Trophoblast cell (in vitro differentiated cells and primary cell): ENCODE measurements at regions not wholly inside any gene's neighbourhood (a gene's known extent, or its start where the extent isn't known, plus 50 kb on each side); places are given as distances from the start of the nearest gene placed in this dataset.
A peak's percentile ranks its signal among the peaks of the same experiment; 100 is the strongest.

Experiments used
- DNase-seq, 2 donors: peaks; one replicate each; pipeline ENCODE4 v3.0.0-alpha.2; 2016
- H2AFZ ChIP-seq: 2 replicates; pipeline ENCODE4 v1.6.1; 2013; ENCODE audit warnings: low read length, moderate library complexity, mild to moderate bottlenecking; ENCODE audit not compliant: insufficient read depth, poor library complexity
- H2AK5ac ChIP-seq: 2 replicates; pipeline ENCODE4 v1.6.1; 2013; ENCODE audit warnings: mild to moderate bottlenecking, low read length
- H2BK120ac ChIP-seq: 2 replicates; pipeline ENCODE4 v1.6.1; 2013; ENCODE audit warnings: low read length, mild to moderate bottlenecking, moderate library complexity; ENCODE audit not compliant: insufficient read depth, poor library complexity
- H2BK12ac ChIP-seq: 2 replicates; pipeline ENCODE4 v1.6.1; 2013; ENCODE audit warnings: mild to moderate bottlenecking, low read length, moderate library complexity
- H2BK5ac ChIP-seq: 2 replicates; pipeline ENCODE4 v1.6.1; 2013; ENCODE audit warnings: low read length, low read depth, moderate library complexity, mild to moderate bottlenecking; ENCODE audit not compliant: poor library complexity
- H3K14ac ChIP-seq: 2 replicates; pipeline ENCODE4 v1.6.1; 2013; ENCODE audit warnings: mild to moderate bottlenecking, low read length
- H3K18ac ChIP-seq: 2 replicates; pipeline ENCODE4 v1.6.1; 2013; ENCODE audit warnings: mild to moderate bottlenecking, low read length
- H3K23ac ChIP-seq: 2 replicates; pipeline ENCODE4 v1.6.1; 2013; ENCODE audit warnings: low read length
- H3K27ac ChIP-seq: 2 replicates; pipeline ENCODE4 v1.5.1; 2013; ENCODE audit warnings: low read depth, mild to moderate bottlenecking, inconsistent platforms, low read length, moderate library complexity
- H3K27me3 ChIP-seq: 2 replicates; pipeline ENCODE4 v1.6.1; 2013; ENCODE audit warnings: inconsistent platforms, mild to moderate bottlenecking, low read length, moderate library complexity; ENCODE audit not compliant: insufficient read depth
- H3K36me3 ChIP-seq, 2 experiments: 1 replicate in 1 of 2; 2 replicates in 1 of 2; pipeline ENCODE4 v1.6.1; 2013; ENCODE audit warnings: low read length in 2 of 2, mild to moderate bottlenecking in 2 of 2, moderate library complexity in 1 of 2; ENCODE audit not compliant: insufficient read depth in 2 of 2, control insufficient read depth in 1 of 2
- H3K4ac ChIP-seq: 2 replicates; pipeline ENCODE4 v1.6.1; 2013; ENCODE audit warnings: low read depth, mild to moderate bottlenecking, low read length, moderate library complexity
- H3K4me1 ChIP-seq, 2 experiments: 1 replicate in 1 of 2; 2 replicates in 1 of 2; pipeline ENCODE4 v1.6.1; 2013; ENCODE audit warnings: low read length in 2 of 2, mild to moderate bottlenecking in 2 of 2, moderate library complexity in 1 of 2; ENCODE audit not compliant: insufficient read depth in 2 of 2, control insufficient read depth in 1 of 2
- H3K4me2 ChIP-seq: 2 replicates; pipeline ENCODE4 v1.6.1; 2013; ENCODE audit warnings: inconsistent platforms, mild to moderate bottlenecking, low read length, moderate library complexity
- H3K4me3 ChIP-seq: 2 replicates; pipeline ENCODE4 v1.5.1; 2013; ENCODE audit warnings: mild to moderate bottlenecking, low read depth, low read length, inconsistent platforms
- H3K79me1 ChIP-seq: one replicate; pipeline ENCODE4 v1.6.1; 2013; ENCODE audit warnings: low read length
- H3K79me2 ChIP-seq: 2 replicates; pipeline ENCODE4 v1.6.1; 2013; ENCODE audit warnings: low read length, mild to moderate bottlenecking; ENCODE audit not compliant: control insufficient read depth, insufficient read depth, poor library complexity
- H3K9ac ChIP-seq: 2 replicates; pipeline ENCODE4 v1.6.1; 2013; ENCODE audit warnings: mild to moderate bottlenecking, low read length
- H3K9me3 ChIP-seq: 2 replicates; pipeline ENCODE4 v1.6.1; 2013; ENCODE audit warnings: low read depth, mild to moderate bottlenecking, control low read depth, inconsistent platforms, low read length; ENCODE audit not compliant: insufficient read depth
- H4K12ac ChIP-seq: 2 replicates; pipeline ENCODE4 v1.6.1; 2013; ENCODE audit warnings: low read depth, mild to moderate bottlenecking, low read length, moderate library complexity
- H4K8ac ChIP-seq: 2 replicates; pipeline ENCODE4 v1.6.1; 2013; ENCODE audit warnings: low read depth, mild to moderate bottlenecking, low read length, moderate library complexity
- H4K91ac ChIP-seq: one replicate; pipeline ENCODE4 v1.6.1; 2013; ENCODE audit warnings: low read depth, mild to moderate bottlenecking, low read length, moderate library complexity
- WGBS: extraction: QIAGEN DNeasy Blood & Tissue Kit; methylation state at CpG from one replicate; pipeline ENCODE4 v1.1.7; 2013; ENCODE audit warnings: missing lambda C conversion rate; ENCODE audit not compliant: insufficient read length, insufficient coverage; ENCODE audit errors: extremely low coverage; 5-methylcytosine and 5-hydroxymethylcytosine counted together

DNA sequence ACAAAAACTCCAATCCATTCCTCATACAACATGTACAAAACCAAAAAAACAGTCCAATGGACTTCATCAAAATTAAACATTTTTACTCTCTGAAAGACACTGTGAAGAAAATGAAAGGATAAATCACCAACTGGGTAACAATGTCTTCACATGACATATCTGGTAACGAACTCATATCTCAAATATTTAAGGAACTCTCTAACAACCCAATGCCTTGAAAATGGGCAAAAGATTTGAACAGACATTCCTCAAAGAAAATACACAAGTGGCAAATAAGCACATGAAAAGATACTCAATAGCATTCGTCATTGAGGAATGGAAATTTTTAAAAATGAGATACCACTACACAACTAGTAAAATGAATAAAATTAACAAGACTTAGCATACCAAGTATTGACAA lies 198.7 kb upstream of the RASSF8 start:
- Histone ChIP-seq H3K79me1 (no peaks in the 10 kb centered on the region), H3K4me1 (no peaks in the 10 kb centered on the region), H3K79me2 (no peaks in the 10 kb centered on the region), H3K27ac (no peak overlapping the region), H2AK5ac (no peak overlapping the region), H3K9ac (no peak overlapping the region), H3K4me3 (no peak overlapping the region), H3K36me3 (no peaks in the 10 kb centered on the region), H4K8ac (no peak overlapping the region), H3K14ac (no peak overlapping the region), H3K27me3 (no peaks in the 10 kb centered on the region), H4K12ac (no peak overlapping the region), H2BK120ac (no peak overlapping the region), H2AFZ (no peak overlapping the region), H2BK12ac (no peak overlapping the region), H3K4me2 (no peak overlapping the region), H3K23ac (no peak overlapping the region), H3K4ac (no peak overlapping the region), H3K18ac (no peak overlapping the region), H4K91ac (no peak overlapping the region), H3K9me3 (no peaks in the 10 kb centered on the region), H2BK5ac (no peak overlapping the region)
- WGBS: no CpG with 5 or more reads among the region's 2 CpGs
- no peak for DNase-seq

DNA sequence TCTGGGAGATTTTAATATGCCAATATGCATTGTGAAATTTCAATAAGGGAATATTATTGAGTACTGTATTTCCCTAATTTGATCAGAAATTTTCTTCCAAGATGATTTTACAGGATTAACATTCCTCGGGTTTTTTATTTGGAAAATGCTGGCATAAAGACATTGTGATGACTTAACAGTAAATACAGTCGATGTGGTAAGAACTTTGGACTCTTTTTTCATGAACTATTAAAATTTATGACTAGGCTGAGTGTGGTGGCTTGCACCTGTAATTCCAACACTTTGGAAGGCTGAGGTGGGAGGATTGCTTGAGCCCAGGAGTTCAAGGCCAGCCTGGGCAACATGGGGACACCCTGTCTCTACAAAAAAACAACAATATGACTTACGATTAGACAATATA lies 197.1 kb upstream of the RASSF8 start:
- H3K27me3 ChIP-seq: no peaks in the 10 kb centered on the region
- H3K9me3 ChIP-seq: no peaks in the 10 kb centered on the region
- H2BK5ac ChIP-seq: no peak overlapping the region

GRCh38 chr12:25764409-25764808 lies 194.1 kb upstream of the RASSF8 start:
- no peaks in the 10 kb centered on the region for H3K36me3 ChIP-seq
- H3K27ac ChIP-seq: no peak overlapping the region
- no peak overlapping the region for H2AFZ ChIP-seq
- peaks cover 0 to 3% of the 10 kb centered on the region in 2 experiments for H3K4me1 ChIP-seq
- H4K91ac ChIP-seq: no peak overlapping the region
- no peak overlapping the region for H2BK12ac ChIP-seq
- H3K4ac ChIP-seq: no peak overlapping the region
- no peak overlapping the region for H2AK5ac ChIP-seq
- H3K79me1 ChIP-seq: no peaks in the 10 kb centered on the region
- no peak overlapping the region for H3K18ac ChIP-seq
- no peak overlapping the region for H3K23ac ChIP-seq
- H2BK5ac ChIP-seq: no peak overlapping the region
- H3K4me3 ChIP-seq: no peak overlapping the region
- no peak overlapping the region for H4K12ac ChIP-seq
- no peak overlapping the region for H3K9ac ChIP-seq
- H3K9me3 ChIP-seq: no peaks in the 10 kb centered on the region
- no peak overlapping the region for H3K4me2 ChIP-seq
- WGBS: no CpG with 5 or more reads among the region's 1 CpG
- no peak overlapping the region for H3K14ac ChIP-seq
- peak; percentile 34 to 87 for DNase-seq
- H2BK120ac ChIP-seq: no peak overlapping the region
- H4K8ac ChIP-seq: no peak overlapping the region
- no peaks in the 10 kb centered on the region for H3K79me2 ChIP-seq
- H3K27me3 ChIP-seq: no peaks in the 10 kb centered on the region

More for the DNA sequence above, 197.1 kb upstream of the RASSF8 start:
- Histone ChIP-seq H3K4ac (no peak overlapping the region), H3K23ac (no peak overlapping the region), H4K12ac (no peak overlapping the region), H3K18ac (no peak overlapping the region), H2BK120ac (no peak overlapping the region), H3K4me2 (no peak overlapping the region), H3K79me1 (no peaks in the 10 kb centered on the region), H2AK5ac (no peak overlapping the region), H4K8ac (no peak overlapping the region), H3K4me3 (no peak overlapping the region), H2BK12ac (no peak overlapping the region), H3K36me3 (no peaks in the 10 kb centered on the region), H3K9ac (no peak overlapping the region), H3K79me2 (no peaks in the 10 kb centered on the region), H2AFZ (no peak overlapping the region), H3K4me1 (no peaks in the 10 kb centered on the region), H3K14ac (no peak overlapping the region), H3K27ac (no peak overlapping the region), H4K91ac (no peak overlapping the region)
- DNase-seq: no peak
- no CpG with 5 or more reads among the region's 3 CpGs for WGBS

- Histone ChIP-seq H2BK120ac (no peak overlapping the region), H3K9ac (no peak overlapping the region), H3K27ac (no peak overlapping the region), H3K79me2 (no peaks in the 10 kb centered on the region), H3K23ac (no peak overlapping the region), H2BK5ac (no peak overlapping the region), H2BK12ac (no peak overlapping the region), H3K4me3 (no peak overlapping the region), H2AFZ (no peak overlapping the region), H3K4ac (no peak overlapping the region), H2AK5ac (no peak overlapping the region), H3K36me3 (no peaks in the 10 kb centered on the region), H4K12ac (no peak overlapping the region), H4K91ac (no peak overlapping the region), H4K8ac (no peak overlapping the region), H3K27me3 (no peaks in the 10 kb centered on the region), H3K14ac (no peak overlapping the region), H3K9me3 (no peaks in the 10 kb centered on the region), H3K4me2 (no peak overlapping the region), H3K18ac (no peak overlapping the region), H3K79me1 (no peaks in the 10 kb centered on the region), H3K4me1 (peaks cover 0 to 3% of the 10 kb centered on the region in 2 experiments)
- no peak for DNase-seq
- WGBS: no CpG with 5 or more reads among the region's 3 CpGs
These were observed 193.6 kb upstream of the RASSF8 start for GRCh38 chr12:25764892-25765291.
